Stomach (tissue), 8 donors: ENCODE measurements at regions not wholly inside any gene's neighbourhood (a gene's known extent, or its start where the extent isn't known, plus 50 kb on each side); places are given as distances from the start of the nearest gene placed in this dataset.

ENCODE experiments used
- DNase-seq, 2 donors: peaks; one replicate each; pipeline versions ENCODE4 v3.0.0 to v3.0.0-alpha.2; 2013 to 2019
- H3K27ac ChIP-seq, 5 donors: fragments of 200-600 bp in 4 of 5; sonication (generic) in 4 of 5; one replicate each; pipeline ENCODE4 v1.5.1; 2013 to 2019; ENCODE audit warnings: mild to moderate bottlenecking in 1 of 5, moderate library complexity in 1 of 5
- H3K27me3 ChIP-seq, 3 donors: fragments of 200-600 bp; sonication (generic); one replicate each; pipeline ENCODE4 v1.5.1; 2017 to 2019; ENCODE audit warnings: mixed run types in 1 of 3
- H3K36me3 ChIP-seq, 4 donors: fragments of 200-600 bp; sonication (generic); 1 replicate in 3 of 4; 2 replicates in 1 of 4; pipeline ENCODE4 v1.5.1; 2016 to 2019
- H3K4me1 ChIP-seq, 4 donors: fragments of 200-600 bp; sonication (generic); one replicate each; pipeline ENCODE4 v1.5.1; 2016 to 2019
- H3K4me3 ChIP-seq, 4 donors: fragments of 200-600 bp; sonication (generic) in 3 of 4; one replicate each; pipeline ENCODE4 v1.5.1; 2016 to 2019; ENCODE audit warnings: mild to moderate bottlenecking in 1 of 4
- H3K9me3 ChIP-seq, 4 donors: fragments of 200-600 bp; sonication (generic); one replicate each; pipeline ENCODE4 v1.5.1; 2016 to 2019
- CTCF ChIP-seq, 7 experiments: fragments of 450-650 bp in 4 of 7; fragments of 200-600 bp in 3 of 7; sonication (generic) in 3 of 7; IDR thresholded peaks; one replicate each; pipeline ENCODE4 v1.5.1; 2016 to 2019; ENCODE audit warnings: antibody characterized with exemption in 7 of 7, control low read depth in 2 of 7, mild to moderate bottlenecking in 1 of 7
- EP300 ChIP-seq: sonication (generic); formaldehyde crosslinking; IDR thresholded peaks from one replicate; pipeline ENCODE4 v1.6.1; 2017; ENCODE audit warnings: antibody characterized with exemption
- POLR2A ChIP-seq, 4 donors: fragments of 450-650 bp; IDR thresholded peaks; one replicate each; pipeline ENCODE4 v1.6.1; 2016; ENCODE audit warnings: antibody characterized with exemption in 4 of 4, control low read depth in 2 of 4, mild to moderate bottlenecking in 1 of 4, moderate library complexity in 1 of 4
- POLR2AphosphoS5 ChIP-seq, 3 donors: sonication (generic); formaldehyde crosslinking; IDR thresholded peaks; one replicate each; pipeline ENCODE4 v1.6.1; 2016; ENCODE audit warnings: antibody characterized with exemption in 3 of 3
- WGBS, 5 donors: extraction: QIAGEN DNeasy Blood & Tissue Kit in 3 of 5; methylation state at CpG; one replicate each; pipeline versions ENCODE4 v1.1.5 to v1.1.7; 2013 to 2018; 5-methylcytosine and 5-hydroxymethylcytosine counted together
- intact Hi-C: fragments of 100-400 bp; cut with DNase I; formaldehyde crosslinking; loops from one replicate; pipeline ENCODE4 v1.15.1; 2023; ENCODE audit warnings: low total_unique reads
- donor health status: healthy with polysubstance abuse.
- donor health status: Bipolar disorder and iron deficiency.
- donor health status: healthy.

- 84 to 90% (median 86%) methylated on average over 5 of the region's 5 CpGs for WGBS, 5 donors
- H3K4me3 ChIP-seq = no peak overlapping the region
- TF ChIP-seq POLR2AphosphoS5 (IDR thresholded peaks at IDR 0.05) = no peak
- no peak for TF ChIP-seq EP300
- TF ChIP-seq CTCF (IDR thresholded peaks at IDR 0.05) = no peak
- no peak for TF ChIP-seq POLR2A (IDR thresholded peaks at IDR 0.05)
Measured at GRCh38 chr5:30687461-30687860, 506.0 kb upstream of the CDH6 start.

DNA sequence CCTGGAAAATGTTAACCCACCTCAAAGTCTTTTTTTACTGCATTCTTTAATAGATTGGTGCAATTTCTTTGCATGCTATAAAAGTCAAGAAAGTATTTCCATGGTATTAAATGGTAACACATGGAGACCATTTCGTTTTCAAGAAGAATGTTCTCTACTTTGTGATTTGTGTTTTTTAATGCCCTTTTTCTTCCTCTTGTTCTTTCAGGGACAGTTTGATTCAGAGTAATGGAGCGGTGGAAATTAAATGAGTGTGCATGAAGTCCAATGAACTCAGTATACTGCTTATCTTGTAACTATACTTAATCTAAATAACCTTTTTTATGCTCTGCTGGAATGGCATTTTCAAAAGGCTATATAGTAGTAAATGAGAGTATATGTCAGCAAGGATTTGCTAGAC, 507.0 kb upstream of the CDH6 start:
- no peak for DNase-seq
- Histone ChIP-seq H3K4me1 (no peaks in the 10 kb centered on the region), H3K36me3 (no peaks in the 10 kb centered on the region), H3K9me3 (no peaks in the 10 kb centered on the region), H3K27ac (no peak overlapping the region), H3K27me3 (no peaks in the 10 kb centered on the region), H3K4me3 (no peak overlapping the region)
- 62 to 78% (median 70%) methylated on average over 2 of the region's 2 CpGs for WGBS, 5 donors
- TF ChIP-seq EP300 = no peak
- no peak for TF ChIP-seq POLR2A (IDR thresholded peaks at IDR 0.05)
- no peak for TF ChIP-seq POLR2AphosphoS5 (IDR thresholded peaks at IDR 0.05)
- no peak for TF ChIP-seq CTCF (IDR thresholded peaks at IDR 0.05)
- intact Hi-C loops = no loop called here

More at GRCh38 chr5:30687461-30687860, 506.0 kb upstream of the CDH6 start:
- Histone ChIP-seq H3K36me3 (no peaks in the 10 kb centered on the region), H3K4me1 (no peaks in the 10 kb centered on the region), H3K27me3 (no peaks in the 10 kb centered on the region), H3K9me3 (no peaks in the 10 kb centered on the region), H3K27ac (no peak overlapping the region)
- intact Hi-C loops = no loop called here
- DNase-seq = no peak

DNA sequence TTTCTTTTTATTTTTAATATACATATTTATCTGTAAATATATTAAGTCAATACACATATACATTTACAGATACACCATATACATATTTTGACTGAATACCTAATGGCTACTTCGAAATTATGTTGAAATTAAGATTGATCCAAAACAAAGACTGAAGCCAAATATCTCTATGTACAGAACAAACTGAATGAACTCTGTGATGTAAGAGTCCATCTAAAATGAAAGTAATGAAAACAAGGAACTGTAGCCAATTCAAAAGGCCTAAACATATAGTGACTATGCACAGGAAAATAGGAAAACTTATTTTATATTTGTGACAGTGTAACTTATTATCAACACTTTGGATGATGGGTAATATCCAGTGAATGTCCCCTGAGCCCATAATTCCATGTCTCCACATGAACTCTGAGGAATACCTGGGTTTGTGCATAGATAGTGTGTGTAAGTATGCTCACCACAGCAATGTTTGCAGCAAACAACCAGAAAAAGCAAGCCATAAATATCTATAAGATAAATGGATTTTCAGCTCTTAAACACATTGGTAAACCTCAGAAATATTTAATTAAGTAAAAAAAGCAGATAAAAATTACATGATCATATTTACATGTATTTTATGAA, 517.2 kb upstream of the CDH6 start:
- DNase-seq = no peak
- peaks cover 0 to 25% (median 17%) of the 10 kb centered on the region in 4 donors for H3K9me3 ChIP-seq
- WGBS, 5 donors = 18 to 36% (median 31%) methylated on average over 1 of the region's 1 CpG
- no peak for TF ChIP-seq CTCF (IDR thresholded peaks at IDR 0.05)
- no peak for TF ChIP-seq EP300
- TF ChIP-seq POLR2A (IDR thresholded peaks at IDR 0.05) = no peak
- TF ChIP-seq POLR2AphosphoS5 (IDR thresholded peaks at IDR 0.05) = no peak
- no peak overlapping the region for H3K4me3 ChIP-seq
- no peaks in the 10 kb centered on the region for H3K27me3 ChIP-seq
- intact Hi-C loops = no loop called here
- no peaks in the 10 kb centered on the region for H3K36me3 ChIP-seq
- H3K27ac ChIP-seq = no peak overlapping the region
- H3K4me1 ChIP-seq = no peaks in the 10 kb centered on the region

- no peaks in the 10 kb centered on the region for H3K9me3 ChIP-seq
- intact Hi-C loops = no loop called here
- H3K4me3 ChIP-seq = no peak overlapping the region
- H3K36me3 ChIP-seq = no peaks in the 10 kb centered on the region
- H3K27me3 ChIP-seq = no peaks in the 10 kb centered on the region
- TF ChIP-seq CTCF (IDR thresholded peaks at IDR 0.05) = no peak
- TF ChIP-seq POLR2AphosphoS5 (IDR thresholded peaks at IDR 0.05) = no peak
- no peak for TF ChIP-seq POLR2A (IDR thresholded peaks at IDR 0.05)
- TF ChIP-seq EP300 = no peak
- no peak for DNase-seq
- WGBS, 5 donors = 40 to 55% (median 52%) methylated on average over 1 of the region's 1 CpG
- no peak overlapping the region for H3K27ac ChIP-seq
- no peaks in the 10 kb centered on the region for H3K4me1 ChIP-seq
Measured at GRCh38 chr5:30667293-30667692, 526.2 kb upstream of the CDH6 start.
